ENCODE measurements at regions not wholly inside any gene's neighbourhood (a gene's known extent, or its start where the extent isn't known, plus 50 kb on each side); places are given as distances from the start of the nearest gene placed in this dataset.

- TF ChIP-seq, protein P1, sequence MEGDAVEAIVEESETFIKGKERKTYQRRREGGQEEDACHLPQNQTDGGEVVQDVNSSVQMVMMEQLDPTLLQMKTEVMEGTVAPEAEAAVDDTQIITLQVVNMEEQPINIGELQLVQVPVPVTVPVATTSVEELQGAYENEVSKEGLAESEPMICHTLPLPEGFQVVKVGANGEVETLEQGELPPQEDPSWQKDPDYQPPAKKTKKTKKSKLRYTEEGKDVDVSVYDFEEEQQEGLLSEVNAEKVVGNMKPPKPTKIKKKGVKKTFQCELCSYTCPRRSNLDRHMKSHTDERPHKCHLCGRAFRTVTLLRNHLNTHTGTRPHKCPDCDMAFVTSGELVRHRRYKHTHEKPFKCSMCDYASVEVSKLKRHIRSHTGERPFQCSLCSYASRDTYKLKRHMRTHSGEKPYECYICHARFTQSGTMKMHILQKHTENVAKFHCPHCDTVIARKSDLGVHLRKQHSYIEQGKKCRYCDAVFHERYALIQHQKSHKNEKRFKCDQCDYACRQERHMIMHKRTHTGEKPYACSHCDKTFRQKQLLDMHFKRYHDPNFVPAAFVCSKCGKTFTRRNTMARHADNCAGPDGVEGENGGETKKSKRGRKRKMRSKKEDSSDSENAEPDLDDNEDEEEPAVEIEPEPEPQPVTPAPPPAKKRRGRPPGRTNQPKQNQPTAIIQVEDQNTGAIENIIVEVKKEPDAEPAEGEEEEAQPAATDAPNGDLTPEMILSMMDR (IDR thresholded peaks at IDR 0.05), result no peak
- TF ChIP-seq POLR2A (IDR thresholded peaks at IDR 0.05), result no peak
These were observed 1310.6 kb downstream of the SLITRK1 start for GRCh38 chr13:82571653-82572052.
